Erythroblast (primary cell): ENCODE measurements at regions not wholly inside any gene's neighbourhood (a gene's known extent, or its start where the extent isn't known, plus 50 kb on each side); places are given as distances from the start of the nearest gene placed in this dataset.

Experiments
- GATA1 ChIP-seq: IDR thresholded peaks from 2 replicates; pipeline ENCODE4 v1.6.1; 2011; ENCODE audit warnings: low read depth, mild to moderate bottlenecking, control low read depth, low read length, moderate library complexity
- POLR2A ChIP-seq: IDR thresholded peaks from 2 replicates; pipeline ENCODE4 v1.6.1; 2011; ENCODE audit warnings: mild to moderate bottlenecking, low read length

- TF ChIP-seq POLR2A (no peak), GATA1 (no peak)
These were observed 690.7 kb downstream of the RWDD3 start for GRCh38 chr1:95924684-95925083.
